ENCODE measurements at regions not wholly inside any gene's neighbourhood (a gene's known extent, or its start where the extent isn't known, plus 50 kb on each side); places are given as distances from the start of the nearest gene placed in this dataset.

DNA sequence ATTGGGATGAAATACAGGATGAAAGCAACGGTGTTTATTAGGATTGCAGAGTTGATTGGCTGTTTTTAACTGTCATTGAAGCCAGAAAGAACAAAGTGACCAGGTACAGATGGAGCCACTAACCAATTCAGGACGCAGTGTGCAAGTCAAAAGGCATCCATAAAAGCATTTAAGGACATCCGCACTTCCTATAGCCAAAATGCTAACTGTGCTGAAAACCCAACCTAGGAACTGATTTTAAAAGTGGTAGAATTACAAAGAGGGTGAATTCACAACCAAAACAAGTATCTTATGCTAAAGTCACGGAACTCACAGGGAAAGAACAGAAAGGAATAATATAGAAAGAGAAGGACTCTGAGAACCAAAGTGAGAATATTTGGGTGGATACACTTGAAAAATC lies 63.1 kb upstream of the FOXG1 start:
- no peak overlapping the region for H3K4me3 ChIP-seq (ENCODE audit: low read depth, low read length)
- in situ Hi-C loops (cut with HindIII; ENCODE audit: low sequenced_read_pairs) = no loop called here
- DNase-seq (ENCODE audit: low read depth) = no peak
- TF ChIP-seq, protein P1, sequence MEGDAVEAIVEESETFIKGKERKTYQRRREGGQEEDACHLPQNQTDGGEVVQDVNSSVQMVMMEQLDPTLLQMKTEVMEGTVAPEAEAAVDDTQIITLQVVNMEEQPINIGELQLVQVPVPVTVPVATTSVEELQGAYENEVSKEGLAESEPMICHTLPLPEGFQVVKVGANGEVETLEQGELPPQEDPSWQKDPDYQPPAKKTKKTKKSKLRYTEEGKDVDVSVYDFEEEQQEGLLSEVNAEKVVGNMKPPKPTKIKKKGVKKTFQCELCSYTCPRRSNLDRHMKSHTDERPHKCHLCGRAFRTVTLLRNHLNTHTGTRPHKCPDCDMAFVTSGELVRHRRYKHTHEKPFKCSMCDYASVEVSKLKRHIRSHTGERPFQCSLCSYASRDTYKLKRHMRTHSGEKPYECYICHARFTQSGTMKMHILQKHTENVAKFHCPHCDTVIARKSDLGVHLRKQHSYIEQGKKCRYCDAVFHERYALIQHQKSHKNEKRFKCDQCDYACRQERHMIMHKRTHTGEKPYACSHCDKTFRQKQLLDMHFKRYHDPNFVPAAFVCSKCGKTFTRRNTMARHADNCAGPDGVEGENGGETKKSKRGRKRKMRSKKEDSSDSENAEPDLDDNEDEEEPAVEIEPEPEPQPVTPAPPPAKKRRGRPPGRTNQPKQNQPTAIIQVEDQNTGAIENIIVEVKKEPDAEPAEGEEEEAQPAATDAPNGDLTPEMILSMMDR (IDR thresholded peaks at IDR 0.05; ENCODE audit: low read depth, low read length, missing control alignments) = no peak

DNA sequence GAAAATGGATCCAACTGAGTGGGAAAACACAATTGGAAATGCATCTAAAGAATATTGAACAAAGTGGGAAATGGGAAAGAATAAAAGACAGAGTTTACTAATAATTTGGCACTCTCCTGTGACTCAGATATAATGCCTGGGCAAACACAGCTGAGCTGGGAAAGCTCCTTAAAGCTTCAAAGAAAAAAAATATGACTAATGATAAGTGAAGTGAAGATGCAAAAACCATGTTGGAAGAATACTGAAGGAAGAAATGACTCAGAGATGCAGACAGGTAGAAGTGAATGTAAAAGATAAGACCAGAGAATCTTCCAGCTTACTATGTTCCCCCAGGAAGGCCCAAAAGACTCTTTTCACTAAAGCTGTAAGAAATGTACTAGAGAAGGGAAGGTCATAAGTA lies 62.4 kb upstream of the FOXG1 start:
- H3K4me3 ChIP-seq (ENCODE audit: low read depth, low read length) = no peak overlapping the region
- TF ChIP-seq, protein P1 (IDR thresholded peaks at IDR 0.05; ENCODE audit: low read depth, low read length, missing control alignments) = no peak
- in situ Hi-C loops (cut with HindIII; ENCODE audit: low sequenced_read_pairs) = no loop called here
- no peak for DNase-seq (ENCODE audit: low read depth)

DNA sequence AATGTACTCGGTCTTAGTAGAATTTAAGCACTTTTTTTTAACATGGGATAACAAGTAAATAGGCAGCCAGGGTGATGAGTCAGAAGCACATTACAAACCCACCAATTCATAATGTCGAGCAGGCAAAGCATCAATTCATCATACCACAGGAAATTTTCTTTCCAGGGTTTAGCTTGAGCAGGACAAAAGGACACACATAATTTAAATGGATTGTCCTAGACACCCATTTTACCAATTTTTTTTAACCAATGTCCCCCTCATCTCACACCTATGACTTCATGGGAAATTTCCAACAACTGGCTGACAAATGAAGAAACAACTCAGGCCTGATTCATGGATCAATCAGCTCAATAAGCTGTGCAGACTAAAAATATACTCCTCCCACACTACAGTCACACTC lies 58.8 kb upstream of the FOXG1 start:
- TF ChIP-seq, protein P1 (IDR thresholded peaks at IDR 0.05; ENCODE audit: low read depth, low read length, missing control alignments) = no peak
- H3K4me3 ChIP-seq (ENCODE audit: low read depth, low read length) = no peak overlapping the region
- in situ Hi-C loops (cut with HindIII; ENCODE audit: low sequenced_read_pairs) = no loop called here
- peak; percentile 77 for DNase-seq (ENCODE audit: low read depth)

DNA sequence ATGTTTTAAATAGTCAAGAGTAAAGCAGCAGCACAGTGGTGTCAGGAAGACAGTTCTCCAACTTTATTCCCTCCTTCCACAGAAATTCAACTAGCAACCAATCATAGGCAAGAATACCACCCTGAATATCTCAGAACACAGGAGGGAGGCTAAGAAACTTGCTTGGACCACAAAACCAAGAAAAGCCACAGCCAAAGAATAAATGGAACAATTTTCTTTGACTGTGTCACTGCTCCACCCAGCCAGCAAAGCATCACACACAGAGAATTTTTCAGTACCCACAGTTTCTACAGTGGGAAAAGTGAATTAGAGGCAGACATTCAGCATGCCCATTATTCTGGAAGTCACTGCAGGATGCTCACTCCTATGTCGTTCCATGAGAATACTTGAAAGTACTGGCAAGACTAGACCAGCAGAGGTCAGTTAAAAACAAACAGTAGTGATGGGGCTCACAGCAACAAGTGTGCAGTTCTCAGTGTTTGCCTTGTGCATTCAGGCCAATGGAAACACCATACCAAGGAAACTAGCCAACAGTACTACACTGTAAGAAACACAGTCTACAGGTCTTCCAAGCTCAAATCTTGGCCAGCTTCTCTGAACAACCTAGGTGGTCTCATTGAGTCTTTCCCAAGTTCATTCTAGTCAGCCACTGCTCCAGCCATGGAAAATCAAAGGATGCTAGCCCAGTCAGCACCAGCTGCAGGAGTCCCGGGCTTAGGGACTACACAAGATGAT lies 56.8 kb upstream of the FOXG1 start:
- DNase-seq (ENCODE audit: low read depth) = peak; percentile 64
- in situ Hi-C loops (cut with HindIII; ENCODE audit: low sequenced_read_pairs) = no loop called here
- TF ChIP-seq, protein P1 (IDR thresholded peaks at IDR 0.05; ENCODE audit: low read depth, low read length, missing control alignments) = peak; percentile 6
- no peak overlapping the region for H3K4me3 ChIP-seq (ENCODE audit: low read depth, low read length)
